ENCODE measurements at regions not wholly inside any gene's neighbourhood (a gene's known extent, or its start where the extent isn't known, plus 50 kb on each side); places are given as distances from the start of the nearest gene placed in this dataset.

- Histone ChIP-seq H3K9me3 (ENCODE audit: control insufficient read depth in 2 of 3, insufficient read depth in 1 of 3, low read length in 3 of 3) (peaks cover 0 to 2% (median 0%) of the 10 kb centered on the region in 3 donors), H3K27me3 (ENCODE audit: control insufficient read depth, insufficient read depth, low read length) (no peaks in the 10 kb centered on the region), H3K36me3 (ENCODE audit: control insufficient read depth in 2 of 3, insufficient read depth in 3 of 3, low read length in 3 of 3) (no peaks in the 10 kb centered on the region), H3K4me3 (ENCODE audit: low read length in 3 of 3) (no peak overlapping the region), H3K4me1 (ENCODE audit: control insufficient read depth in 2 of 3, insufficient read depth in 2 of 3, low read depth in 1 of 3, low read length in 3 of 3) (no peaks in the 10 kb centered on the region), H3K27ac (ENCODE audit: low read depth in 2 of 2, low read length in 2 of 2) (no peak overlapping the region), H3K9ac (ENCODE audit: low read length in 3 of 3) (no peak overlapping the region)
- intact Hi-C loops (cut with DNase I): no loop called here
- DNase-seq: peak in 3 of 5 donors; percentile 21 to 53 (median 38)
- no peak for FAIRE-seq
- no peak for TF ChIP-seq CTCF (IDR thresholded peaks at IDR 0.05; ENCODE audit: borderline replicate concordance, extremely low read depth, insufficient read depth)
Observed at GRCh38 chrX:456551-457291, 70.0 kb upstream of the PPP2R3B start.

- FAIRE-seq (peak; percentile 79), DNase-seq (peak in 1 of 5 donors; percentile 41)
- TF ChIP-seq CTCF (IDR thresholded peaks at IDR 0.05; ENCODE audit: borderline replicate concordance, extremely low read depth, insufficient read depth): no peak
- Histone ChIP-seq H3K9ac (ENCODE audit: low read length in 3 of 3) (no peak overlapping the region), H3K4me3 (ENCODE audit: low read length in 3 of 3) (no peak overlapping the region), H3K27ac (ENCODE audit: low read depth in 2 of 2, low read length in 2 of 2) (no peak overlapping the region), H3K27me3 (ENCODE audit: control insufficient read depth, insufficient read depth, low read length) (no peaks in the 10 kb centered on the region), H3K36me3 (ENCODE audit: control insufficient read depth in 2 of 3, insufficient read depth in 3 of 3, low read length in 3 of 3) (no peaks in the 10 kb centered on the region), H3K4me1 (ENCODE audit: control insufficient read depth in 2 of 3, insufficient read depth in 2 of 3, low read depth in 1 of 3, low read length in 3 of 3) (no peaks in the 10 kb centered on the region), H3K9me3 (ENCODE audit: control insufficient read depth in 2 of 3, insufficient read depth in 1 of 3, low read length in 3 of 3) (peaks cover 0 to 3% (median 0%) of the 10 kb centered on the region in 3 donors)
- intact Hi-C loops (cut with DNase I): no loop called here
Observed at GRCh38 chrX:457292-457679, 70.6 kb upstream of the PPP2R3B start.

DNA sequence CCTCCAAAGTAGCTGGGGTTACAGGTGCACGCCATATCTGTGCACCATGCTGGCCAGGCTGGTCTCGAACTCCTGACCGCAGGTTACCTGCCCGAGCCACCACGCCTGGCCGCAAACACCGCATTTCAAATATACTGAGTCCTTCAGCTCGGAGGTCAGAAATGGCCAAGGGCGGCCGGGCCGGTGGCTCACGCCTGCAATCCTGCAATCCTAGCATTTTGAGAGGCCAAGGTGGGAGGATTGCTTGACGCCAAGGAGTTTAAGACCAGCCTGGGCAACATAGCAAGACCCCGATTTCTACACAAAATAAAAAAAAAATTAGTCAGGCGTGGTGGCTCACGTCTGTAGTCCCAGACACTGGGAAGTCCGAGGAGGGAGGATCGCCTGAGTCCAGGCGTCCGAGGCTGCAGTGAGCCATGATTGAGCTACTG is 71.9 kb upstream of the PPP2R3B start:
- no peak overlapping the region for H3K27ac ChIP-seq (ENCODE audit: low read depth in 2 of 2, low read length in 2 of 2)
- H3K36me3 ChIP-seq (ENCODE audit: control insufficient read depth in 2 of 3, insufficient read depth in 3 of 3, low read length in 3 of 3): no peaks in the 10 kb centered on the region
- no peak for TF ChIP-seq CTCF (IDR thresholded peaks at IDR 0.05; ENCODE audit: borderline replicate concordance, extremely low read depth, insufficient read depth)
- no peak for FAIRE-seq
- intact Hi-C loops (cut with DNase I): no loop called here
- no peaks in the 10 kb centered on the region for H3K27me3 ChIP-seq (ENCODE audit: control insufficient read depth, insufficient read depth, low read length)
- no peak overlapping the region for H3K4me3 ChIP-seq (ENCODE audit: low read length in 3 of 3)
- peaks cover 0 to 5% (median 0%) of the 10 kb centered on the region in 3 donors for H3K9me3 ChIP-seq (ENCODE audit: control insufficient read depth in 2 of 3, insufficient read depth in 1 of 3, low read length in 3 of 3)
- no peak overlapping the region for H3K9ac ChIP-seq (ENCODE audit: low read length in 3 of 3)
- peak in 1 of 5 donors; percentile 61 for DNase-seq
- no peaks in the 10 kb centered on the region for H3K4me1 ChIP-seq (ENCODE audit: control insufficient read depth in 2 of 3, insufficient read depth in 2 of 3, low read depth in 1 of 3, low read length in 3 of 3)
